ENCODE measurements at regions not wholly inside any gene's neighbourhood (a gene's known extent, or its start where the extent isn't known, plus 50 kb on each side); places are given as distances from the start of the nearest gene placed in this dataset.
"Not testable (repeated sequence)": the region's sequence is repeated elsewhere in the genome, so short reads cannot be mapped to it uniquely, and the experiment has no call there.

DNA sequence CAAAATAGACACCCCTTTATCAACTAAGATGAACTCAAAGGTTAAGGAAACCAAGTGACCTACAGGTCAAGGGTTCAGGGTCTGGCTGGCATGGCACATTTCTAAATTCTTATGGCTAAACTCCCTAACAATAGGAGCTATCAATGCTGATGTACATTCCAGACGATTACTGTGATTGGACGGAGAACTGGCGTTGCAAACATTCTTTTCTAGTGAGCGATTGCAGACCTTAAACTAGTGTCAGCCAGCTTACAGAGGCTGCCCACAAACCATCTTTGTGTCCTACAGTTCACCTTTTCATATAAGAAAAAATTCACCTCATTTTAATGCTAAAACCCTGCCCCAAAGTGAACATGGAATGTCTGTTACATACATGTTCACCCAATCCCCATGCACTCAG lies 382.9 kb downstream of the MAT2B start:
- no peak for DNase-seq

DNA sequence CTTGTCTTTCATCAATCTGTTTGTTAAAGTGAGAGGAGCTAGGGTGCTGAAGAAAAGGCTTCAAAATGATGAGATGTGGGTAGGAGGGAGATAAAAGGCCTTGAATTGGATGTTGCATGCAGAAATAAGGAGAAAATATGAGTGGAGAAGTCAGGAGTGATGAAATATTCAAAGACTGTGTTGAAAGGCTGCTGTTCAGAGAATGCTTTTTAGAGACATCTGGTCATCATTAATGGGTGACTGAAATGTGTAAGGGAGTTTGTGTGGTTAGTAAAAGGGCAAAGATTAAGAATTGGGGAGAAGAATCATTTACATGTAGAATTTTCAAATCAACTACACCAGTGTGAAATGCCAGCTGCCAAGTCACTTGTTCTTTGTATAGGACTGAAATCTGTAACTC lies 383.9 kb downstream of the MAT2B start:
- DNase-seq = no peak

DNA sequence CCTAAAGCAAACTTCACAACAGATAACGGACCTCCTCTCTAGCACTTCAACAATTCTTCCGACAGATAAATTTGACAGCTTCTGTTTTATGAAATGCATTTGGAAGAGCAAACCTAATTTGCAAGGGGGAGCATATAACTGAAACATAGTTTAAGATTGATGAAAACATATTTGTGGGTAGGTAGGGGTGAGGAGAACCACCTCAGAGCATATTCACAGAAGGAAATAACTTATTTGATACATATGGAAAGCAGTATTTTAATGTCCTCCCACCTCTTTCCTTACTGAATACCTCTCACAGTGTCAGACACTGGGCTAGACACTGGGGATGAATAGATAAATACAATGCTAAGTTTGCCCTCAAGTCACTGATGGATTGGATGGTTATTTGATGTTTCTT lies 384.8 kb downstream of the MAT2B start:
- no peak for DNase-seq

DNA sequence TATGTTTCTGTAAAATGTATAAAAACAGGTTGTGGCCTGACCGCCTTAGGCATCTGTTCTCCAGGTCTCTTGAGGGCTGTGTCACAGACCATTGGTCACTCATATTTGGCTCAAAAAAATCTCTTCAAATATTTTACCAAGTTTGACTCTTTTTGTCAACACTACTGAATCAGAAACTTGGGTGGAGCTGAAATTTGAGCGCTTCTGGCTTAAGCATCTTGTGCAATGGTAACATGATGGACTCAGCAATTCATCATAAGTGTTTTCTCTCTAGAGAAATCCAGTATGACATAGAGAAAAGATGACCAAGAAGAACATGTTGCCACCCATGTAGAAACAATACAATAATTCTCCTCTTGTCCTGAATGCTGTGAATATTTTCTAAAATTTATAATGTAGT lies 387.9 kb downstream of the MAT2B start:
- no peak for DNase-seq

DNA sequence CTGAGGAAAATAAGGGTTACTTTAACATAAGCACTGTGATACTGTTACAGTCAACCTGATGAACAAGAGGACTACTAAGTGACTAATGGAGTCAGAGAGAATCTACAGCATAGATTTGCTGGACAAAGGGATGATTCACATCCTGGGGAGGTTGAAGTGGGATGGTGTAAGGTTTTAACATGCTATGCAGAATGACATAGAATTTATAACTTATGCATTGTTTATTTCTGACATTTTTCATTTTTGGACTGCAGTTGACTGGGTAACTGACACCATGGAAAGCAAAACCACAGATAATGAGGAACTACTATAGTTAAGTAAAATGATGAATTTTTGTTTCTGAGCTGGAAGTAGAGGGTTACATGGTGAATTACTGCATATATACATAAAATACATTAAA lies 389.2 kb downstream of the MAT2B start:
- DNase-seq = peak; percentile 52

DNA sequence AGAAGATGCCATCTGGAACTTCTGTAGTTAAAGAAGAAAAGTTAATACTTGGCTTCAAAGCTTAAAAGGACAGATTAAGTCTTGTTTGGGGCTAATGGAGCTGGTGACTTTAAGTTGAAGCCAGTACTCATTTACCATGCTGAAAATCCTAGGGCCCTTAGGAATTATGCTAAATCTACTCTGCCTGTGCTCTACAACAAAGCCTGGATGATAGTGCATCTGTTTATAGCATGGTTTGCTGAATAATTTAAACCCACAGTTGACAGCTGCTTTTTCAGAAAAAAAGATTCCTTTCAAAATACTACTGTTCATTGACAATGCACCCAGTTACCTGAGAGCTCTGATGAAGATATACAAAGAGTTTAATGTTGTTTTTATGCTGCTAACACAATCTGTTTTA lies 393.5 kb downstream of the MAT2B start:
- DNase-seq = no peak

DNA sequence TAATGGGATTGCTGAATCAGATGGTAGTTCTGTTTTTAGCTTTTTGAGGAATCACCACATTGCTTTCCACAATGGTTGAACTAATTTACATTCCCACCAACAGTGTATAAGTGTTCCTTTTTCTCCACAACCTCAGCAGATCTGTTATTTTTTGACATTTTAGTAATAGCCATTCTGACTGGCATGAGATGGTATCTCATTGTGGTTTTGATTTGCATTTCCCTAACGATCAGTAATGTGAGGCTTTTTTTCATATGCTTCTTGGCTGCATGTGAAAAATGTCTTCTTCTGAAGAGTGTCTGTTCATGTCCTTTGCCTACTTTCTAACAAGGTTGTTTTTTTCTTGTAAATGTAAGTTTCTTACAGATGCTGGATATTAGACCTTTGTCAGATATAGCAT lies 402.4 kb downstream of the MAT2B start:
- DNase-seq = not testable (repeated sequence)

DNA sequence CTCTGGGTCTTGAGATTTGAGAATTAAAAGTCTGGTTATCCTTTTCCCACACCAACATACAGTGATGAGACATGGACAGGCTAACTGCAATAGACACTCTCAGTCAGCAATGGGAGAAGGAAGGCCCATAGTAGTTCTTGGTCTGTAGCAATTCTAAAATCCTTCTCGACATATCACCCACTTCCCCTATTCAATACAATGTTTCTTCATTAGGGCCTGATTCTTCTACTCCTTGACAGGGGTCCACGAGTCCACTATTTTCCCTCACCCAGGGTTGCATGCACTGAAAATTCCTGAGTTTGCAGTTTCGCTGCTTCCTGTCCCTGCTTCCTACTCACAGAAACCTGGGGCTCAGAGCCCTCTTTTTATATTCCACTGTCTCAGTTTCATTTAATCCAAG lies 402.8 kb downstream of the MAT2B start:
- no peak for DNase-seq

DNA sequence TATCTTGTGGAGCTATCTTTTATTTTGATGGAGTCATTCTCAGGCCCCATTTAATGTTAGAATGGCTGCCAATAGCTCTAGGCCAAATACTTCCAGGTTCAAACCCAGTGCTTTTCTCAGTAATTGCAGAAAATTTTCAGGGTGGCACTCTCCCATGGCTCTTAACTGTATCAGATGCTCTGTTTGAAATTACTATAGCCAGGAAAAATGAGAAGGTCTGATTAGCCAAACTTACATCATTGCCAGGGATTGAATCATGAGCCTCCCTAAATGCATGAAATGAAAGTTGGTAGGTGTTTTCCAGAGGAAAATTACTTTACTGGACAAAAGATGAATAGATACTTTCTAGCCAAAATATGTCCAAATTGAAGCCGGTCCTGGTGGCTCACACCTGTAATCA lies 404.8 kb downstream of the MAT2B start:
- DNase-seq = no peak

DNA sequence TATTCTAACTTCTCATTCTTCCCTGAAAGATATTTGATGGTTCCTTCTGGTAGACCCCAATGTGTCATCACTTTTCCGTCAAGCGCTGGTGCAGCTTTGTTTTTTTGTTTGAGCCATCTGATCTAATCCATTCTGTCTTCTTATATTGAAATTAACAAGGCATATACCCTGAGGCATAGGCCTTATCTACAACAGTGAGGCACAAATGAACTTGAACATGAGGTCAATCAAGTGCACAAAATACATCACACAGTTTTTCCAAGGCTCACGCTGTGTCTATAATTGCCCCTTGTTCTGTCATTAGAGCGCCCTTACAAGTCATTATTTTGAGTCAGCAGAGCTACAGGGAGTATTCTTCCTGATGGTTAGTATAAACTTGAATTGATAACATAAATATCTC lies 406.6 kb downstream of the MAT2B start:
- no peak for DNase-seq

DNA sequence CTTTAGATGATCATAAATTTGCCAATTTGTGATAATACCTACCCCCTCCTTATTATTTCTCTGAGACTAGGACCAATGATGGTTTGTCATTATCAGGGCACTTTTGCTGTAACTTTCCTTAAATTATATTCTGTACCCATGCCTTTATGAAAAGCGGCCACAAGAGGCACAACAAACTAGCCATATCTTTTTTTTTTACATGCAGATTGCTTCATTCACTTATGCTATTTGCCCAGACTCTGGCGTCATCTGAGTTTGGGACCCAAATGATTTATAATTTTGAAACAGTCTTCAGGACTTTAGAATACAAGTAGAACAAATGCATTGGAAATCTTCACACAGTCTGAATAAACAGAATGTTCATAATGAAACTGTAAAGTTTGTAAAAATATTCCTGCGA lies 408.1 kb downstream of the MAT2B start:
- DNase-seq = no peak

DNA sequence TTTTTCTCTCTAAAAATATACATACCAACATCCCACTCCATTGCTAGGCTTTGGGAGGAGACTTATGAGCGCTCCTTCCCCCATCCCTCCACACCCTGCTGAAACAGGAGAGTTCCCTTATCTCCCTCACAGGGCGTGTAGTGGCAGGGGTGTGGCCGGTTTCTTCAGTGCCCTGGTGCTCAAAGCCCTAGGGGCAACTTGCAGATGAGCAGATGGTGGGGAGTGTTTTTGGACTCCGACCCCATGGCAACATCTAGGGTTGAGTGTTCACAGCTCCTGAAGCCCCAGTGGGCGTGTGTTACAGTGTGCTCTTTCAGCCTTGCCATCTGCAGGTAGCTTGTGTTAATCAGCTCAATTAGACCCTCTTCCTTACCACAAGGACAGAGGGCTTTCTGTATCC lies 409.5 kb downstream of the MAT2B start:
- DNase-seq = no peak

DNA sequence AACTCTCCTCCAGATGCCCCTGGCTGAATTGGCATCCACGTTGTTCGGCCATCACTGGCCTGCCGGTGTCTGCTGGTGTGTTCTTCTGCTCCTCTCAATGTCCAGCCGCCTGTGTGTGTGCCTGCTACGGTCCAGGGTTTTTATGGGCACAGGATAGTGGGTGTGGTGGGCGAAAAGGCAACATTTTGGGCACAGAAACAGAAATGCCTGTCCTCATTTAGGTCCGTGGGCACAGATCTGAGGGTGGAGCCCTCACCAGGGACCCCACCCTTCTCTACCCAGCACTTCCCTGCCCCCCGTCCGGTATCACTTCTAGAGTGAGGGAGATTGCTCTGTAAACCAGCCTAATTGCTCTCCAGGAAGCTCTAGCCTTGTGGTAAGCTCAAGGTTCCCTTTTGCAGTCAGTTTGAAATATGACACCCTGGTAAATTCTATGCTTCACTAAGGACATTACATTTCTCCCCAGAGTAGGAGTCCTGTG lies 410.1 kb downstream of the MAT2B start:
- no peak for DNase-seq

DNA sequence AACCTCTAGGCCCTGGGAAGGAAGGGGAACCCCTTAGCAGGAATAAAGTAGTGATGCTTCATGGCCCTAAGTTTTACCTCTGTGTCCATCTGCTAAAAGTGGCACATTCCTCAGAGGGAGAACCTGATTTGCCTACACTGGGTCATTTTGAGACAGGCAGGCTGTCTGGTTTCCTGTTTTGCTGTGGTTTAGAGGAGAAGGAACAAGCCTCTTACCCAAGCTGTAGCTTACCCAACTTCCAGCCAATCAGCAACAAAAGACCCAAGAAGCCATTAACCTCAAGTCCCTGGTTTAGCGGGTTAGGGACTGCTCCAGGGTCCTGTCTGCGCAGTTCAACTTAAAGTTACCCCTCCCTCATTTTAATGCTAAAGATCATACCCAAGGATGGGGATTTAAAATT lies 411.0 kb downstream of the MAT2B start:
- no peak for DNase-seq

DNA sequence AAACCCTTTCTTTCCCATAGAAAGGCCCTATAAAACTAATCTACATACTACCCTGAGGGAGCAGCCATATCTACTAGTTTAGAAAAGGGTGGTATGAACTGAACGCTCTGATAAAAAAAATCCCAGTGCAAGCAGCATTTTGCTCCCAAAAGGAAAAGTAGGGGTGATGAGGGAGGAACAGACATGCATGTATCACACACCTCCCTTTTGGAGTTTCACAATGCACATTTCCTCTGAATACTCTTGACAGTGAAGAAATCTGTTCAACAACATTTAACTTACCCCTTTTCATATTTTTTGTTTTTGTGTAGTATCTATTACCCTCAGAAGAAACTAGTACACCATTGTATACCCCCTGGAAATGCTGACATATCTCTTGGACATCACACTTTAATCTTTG lies 411.4 kb downstream of the MAT2B start:
- DNase-seq = no peak

DNA sequence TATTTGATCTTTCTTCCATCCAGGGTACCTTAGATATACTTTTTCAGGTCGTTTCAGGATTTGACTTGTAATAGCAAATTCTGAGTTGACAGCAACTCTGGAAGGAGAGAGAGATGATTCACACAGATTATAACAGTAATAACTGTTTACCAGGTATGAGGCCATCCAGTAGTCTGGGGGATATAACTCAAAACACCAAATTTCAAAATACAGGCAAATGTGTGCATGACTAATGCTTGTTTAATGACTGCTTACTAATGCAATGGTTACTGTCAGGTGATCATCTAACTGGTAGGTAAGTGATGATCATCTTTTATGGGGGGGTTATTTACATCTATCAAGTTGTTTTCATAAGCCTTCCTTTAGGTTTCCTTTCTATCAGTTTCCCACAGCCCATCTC lies 412.3 kb downstream of the MAT2B start:
- no peak for DNase-seq

DNA sequence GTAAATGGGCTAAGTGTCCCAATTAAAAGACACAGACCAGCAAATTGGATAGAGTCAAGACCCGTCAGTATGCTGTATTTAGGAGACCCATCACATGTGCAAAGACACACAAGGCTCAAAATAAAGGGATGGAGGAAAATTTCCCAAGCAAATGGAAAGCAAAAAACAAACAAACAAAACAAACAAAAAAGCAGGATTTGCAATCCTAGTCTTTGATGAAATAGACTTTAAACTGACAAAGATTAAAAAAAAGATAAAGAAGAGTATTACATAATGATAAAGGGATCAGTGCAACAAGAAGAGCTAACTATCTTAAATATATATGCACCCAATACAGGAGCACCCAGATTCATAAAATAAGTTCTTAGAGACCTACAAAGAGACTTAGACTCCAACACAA lies 429.6 kb downstream of the MAT2B start:
- DNase-seq = not testable (repeated sequence)

DNA sequence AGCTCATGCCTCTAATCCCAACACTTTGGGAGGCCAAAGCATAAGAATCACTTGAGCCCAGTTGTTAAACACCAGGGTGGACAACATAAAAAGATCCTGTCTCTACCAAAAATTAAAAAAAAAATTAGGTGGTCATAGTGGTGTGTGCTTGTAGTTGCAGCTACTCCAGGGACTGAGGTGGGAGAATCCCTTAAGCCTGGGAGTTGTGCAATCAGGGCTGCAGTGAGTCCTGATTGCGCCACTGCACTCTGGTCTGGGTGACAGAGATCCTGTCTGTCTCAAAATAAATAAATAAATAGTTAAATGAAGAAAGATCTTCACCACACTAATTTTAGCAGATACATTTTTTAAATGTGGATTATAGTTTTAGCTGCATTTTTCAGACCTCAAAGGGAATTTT lies 433.2 kb downstream of the MAT2B start:
- DNase-seq = no peak

DNA sequence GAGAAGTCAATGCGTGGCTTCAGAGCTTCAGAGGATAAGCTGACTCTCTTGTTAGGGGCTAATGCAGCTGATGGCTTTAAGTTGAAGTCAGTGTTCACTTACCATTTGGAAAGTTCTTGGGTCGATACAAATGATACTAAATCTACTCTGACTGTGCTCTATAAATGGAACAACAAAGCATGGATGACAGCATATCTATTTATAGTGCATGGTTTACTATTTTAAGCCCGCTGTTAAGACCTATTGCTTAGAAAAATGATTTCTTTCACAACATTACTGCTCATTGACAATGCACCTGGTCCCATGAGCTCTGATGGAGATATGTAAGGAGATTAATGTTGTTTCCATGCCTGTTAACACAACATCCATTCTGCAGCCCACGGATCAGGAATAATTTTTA lies 435.7 kb downstream of the MAT2B start:
- no peak for DNase-seq

DNA sequence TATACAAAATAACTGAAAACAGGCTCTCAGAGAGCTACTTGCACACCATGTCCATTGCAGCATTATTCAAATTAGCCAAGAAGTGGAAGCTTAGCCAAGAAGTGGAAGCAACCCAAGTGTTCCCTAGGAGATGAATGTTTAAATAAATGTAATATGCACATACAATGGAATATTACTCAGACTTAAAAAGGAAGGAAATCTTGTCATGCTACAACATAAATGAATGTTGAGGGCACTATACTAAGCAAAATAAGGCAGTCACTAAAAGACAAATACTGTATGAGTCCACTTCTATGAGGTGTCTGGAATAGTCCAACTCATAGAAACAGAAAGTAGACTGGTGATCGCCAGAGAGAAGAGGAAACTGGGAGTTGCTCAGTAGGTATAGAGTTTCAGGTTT lies 438.1 kb downstream of the MAT2B start:
- no peak for DNase-seq

DNA sequence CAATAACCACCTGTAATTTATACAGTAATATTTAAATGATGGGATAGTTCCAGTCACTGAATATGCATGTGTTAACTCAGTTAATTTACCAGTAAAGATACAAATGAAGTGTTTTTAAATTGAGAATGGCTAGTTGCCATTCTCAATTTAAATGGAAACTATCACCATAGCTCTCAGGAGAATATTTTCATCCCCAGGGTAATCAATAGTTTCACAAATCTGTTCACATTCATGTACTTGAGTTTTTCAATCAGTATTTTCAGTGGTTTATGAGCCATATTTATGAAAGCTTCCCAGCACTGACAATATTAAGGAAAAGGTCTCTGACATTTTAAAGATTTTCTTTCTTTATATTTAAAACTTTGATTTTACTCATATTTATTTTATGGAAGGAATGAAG lies 439.3 kb downstream of the MAT2B start:
- no peak for DNase-seq

DNA sequence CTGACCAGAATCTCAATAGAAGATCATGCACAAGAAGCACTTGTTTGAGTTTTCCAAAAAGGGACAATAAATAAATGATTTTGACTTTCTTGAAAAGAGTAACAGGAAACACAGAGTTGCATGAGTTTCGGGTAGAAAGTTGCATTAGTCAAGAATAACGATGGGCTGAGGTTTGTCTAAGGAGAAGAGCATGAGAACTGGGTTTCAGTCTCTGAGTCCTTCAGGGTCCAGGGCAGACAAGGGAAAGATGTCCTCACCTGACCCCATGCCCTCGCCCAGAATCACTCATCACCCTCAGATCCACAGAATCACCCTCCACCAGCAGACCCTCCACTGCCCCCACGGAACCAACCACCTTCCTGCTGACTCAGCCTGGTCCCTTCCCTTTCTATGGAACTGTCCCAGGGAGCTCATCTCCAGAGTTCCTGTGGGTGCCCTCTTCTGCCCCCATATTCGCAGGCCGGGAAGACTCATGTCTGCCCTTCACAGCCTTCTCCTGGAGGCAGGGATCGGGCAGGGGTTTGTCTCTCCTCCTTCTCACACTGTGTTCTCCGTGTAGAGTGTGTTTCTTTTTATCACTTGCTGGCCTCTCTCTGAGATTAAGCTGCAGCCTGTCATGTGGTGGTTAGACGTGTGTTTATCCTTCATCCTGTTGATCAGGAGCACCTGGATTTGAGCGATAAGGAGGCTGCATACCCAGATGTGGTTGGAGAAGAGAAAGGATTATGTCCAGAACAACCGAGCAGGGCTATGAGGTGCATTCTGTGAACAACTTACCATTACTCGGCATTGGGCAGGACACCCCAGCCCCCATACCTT lies 442.6 kb downstream of the MAT2B start:
- no peak for DNase-seq

DNA sequence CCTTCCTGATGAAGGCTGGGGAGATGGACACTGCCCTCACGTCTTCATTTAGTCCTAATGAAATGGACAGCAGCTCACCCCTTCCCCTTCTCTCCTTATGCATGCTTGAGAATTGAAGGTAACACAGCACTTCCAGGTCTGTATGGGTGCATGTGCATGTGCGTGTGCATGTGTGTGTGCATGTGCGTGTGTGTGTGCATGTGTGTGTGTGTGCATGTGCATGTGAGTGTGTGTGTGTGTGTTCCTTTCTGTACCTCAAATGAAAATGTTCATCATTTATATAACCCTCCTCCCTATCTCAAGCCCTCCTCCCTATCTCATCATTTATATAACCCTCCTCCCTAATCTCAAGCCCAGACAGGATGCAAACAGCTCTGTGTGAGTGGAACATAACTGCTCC lies 444.8 kb downstream of the MAT2B start:
- no peak for DNase-seq

DNA sequence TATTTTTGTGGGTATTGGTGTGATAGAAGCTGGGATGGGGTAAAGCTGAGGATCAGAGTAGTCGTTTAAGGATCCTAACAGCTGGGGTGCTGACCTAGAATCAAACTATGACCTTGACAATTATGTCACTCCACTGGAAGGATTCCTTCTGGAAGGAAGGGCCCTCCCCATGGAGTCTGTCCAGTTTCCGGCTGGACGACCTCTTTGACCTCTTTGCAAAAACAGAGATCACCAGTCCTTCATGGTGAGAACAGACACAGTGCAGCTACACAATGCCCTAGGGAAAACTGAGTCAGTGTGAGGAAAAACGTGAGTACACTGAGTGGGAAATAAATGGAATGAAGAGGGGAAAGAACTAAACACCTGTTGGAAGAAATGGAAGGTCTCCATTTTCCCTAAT lies 445.6 kb downstream of the MAT2B start:
- no peak for DNase-seq

DNA sequence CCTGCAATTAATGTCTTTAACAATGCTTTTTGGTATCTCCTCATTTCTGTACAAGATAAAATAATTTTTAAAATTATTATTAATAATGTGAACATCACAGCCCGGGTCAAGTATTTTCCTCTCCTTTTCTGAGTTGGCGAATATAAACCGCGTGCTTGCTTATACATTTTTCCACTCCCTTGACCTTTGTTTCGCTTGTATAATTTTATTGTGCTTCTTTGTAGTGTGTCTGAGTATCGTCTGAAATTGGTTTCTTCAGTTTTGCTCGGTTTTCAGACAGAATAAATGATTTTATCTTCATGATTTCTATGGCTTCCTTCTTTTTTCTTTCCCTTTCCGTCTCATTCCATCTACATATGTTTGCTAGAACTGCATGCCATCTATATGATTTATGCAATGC lies 448.5 kb downstream of the MAT2B start:
- no peak for DNase-seq
